SH-SY5Y (cell line): ENCODE measurements at regions not wholly inside any gene's neighbourhood (a gene's known extent, or its start where the extent isn't known, plus 50 kb on each side); places are given as distances from the start of the nearest gene placed in this dataset.

Experiments used
- GATA2 ChIP-seq: IDR thresholded peaks from 2 replicates; pipeline ENCODE4 v1.6.1; 2011; ENCODE audit warnings: mild to moderate bottlenecking, low read depth, low read length
- GATA3 ChIP-seq: IDR thresholded peaks from 2 replicates; pipeline ENCODE4 v1.6.1; 2011; ENCODE audit warnings: low read depth, mild to moderate bottlenecking, low read length, moderate library complexity

GRCh38 chr5:74118071-74118470 lies 492.1 kb downstream of the ARHGEF28 start:
- TF ChIP-seq GATA2: no peak
- no peak for TF ChIP-seq GATA3
